Thyroid gland (tissue), 4 donors: ENCODE measurements at regions not wholly inside any gene's neighbourhood (a gene's known extent, or its start where the extent isn't known, plus 50 kb on each side); places are given as distances from the start of the nearest gene placed in this dataset.

Experiments used
- DNase-seq, 2 donors: peaks; one replicate each; pipeline ENCODE4 v3.0.0-alpha.2; 2019
- H3K27ac ChIP-seq, 3 donors: fragments of 200-600 bp; sonication (generic); 1 replicate in 2 of 3; 2 replicates in 1 of 3; pipeline ENCODE4 v1.5.1; 2016 to 2019; ENCODE audit warnings: mild to moderate bottlenecking in 1 of 3, moderate library complexity in 1 of 3
- H3K27me3 ChIP-seq: fragments of 200-600 bp; sonication (generic); one replicate; pipeline ENCODE4 v1.5.1; 2019
- H3K36me3 ChIP-seq, 2 donors: fragments of 200-600 bp; sonication (generic); one replicate each; pipeline ENCODE4 v1.5.1; 2016 to 2019
- H3K4me1 ChIP-seq, 2 donors: fragments of 200-600 bp; sonication (generic); one replicate each; pipeline ENCODE4 v1.5.1; 2017 to 2019
- H3K4me3 ChIP-seq, 3 donors: fragments of 200-600 bp; sonication (generic); replicated peaks in 1 of 3; 1 replicate in 2 of 3; 2 replicates in 1 of 3; pipeline ENCODE4 v1.5.1; 2016; ENCODE audit warnings: mild to moderate bottlenecking in 1 of 3
- H3K9me3 ChIP-seq: fragments of 200-600 bp; sonication (generic); one replicate; pipeline ENCODE4 v1.5.1; 2017
- CTCF ChIP-seq, 6 experiments: fragments of 200-600 bp in 3 of 6; fragments of 450-650 bp in 3 of 6; sonication (generic) in 3 of 6; IDR thresholded peaks; one replicate each; pipeline ENCODE4 v1.5.1; 2016 to 2019; ENCODE audit warnings: antibody characterized with exemption in 6 of 6, mild to moderate bottlenecking in 2 of 6, inconsistent platforms in 1 of 6, moderate library complexity in 1 of 6
- POLR2A ChIP-seq, 2 donors: fragments of 450-650 bp; IDR thresholded peaks; one replicate each; pipeline ENCODE4 v1.6.1; 2017; ENCODE audit warnings: antibody characterized with exemption in 2 of 2, mild to moderate bottlenecking in 2 of 2, moderate library complexity in 1 of 2
- WGBS, 2 donors: methylation state at CpG; one replicate each; pipeline ENCODE4 v1.1.5; 2017; 5-methylcytosine and 5-hydroxymethylcytosine counted together
- intact Hi-C: fragments of 100-400 bp; cut with DNase I; formaldehyde crosslinking; loops from one replicate; pipeline ENCODE4 v1.15.1; 2023

- Histone ChIP-seq H3K4me1 (no peaks in the 10 kb centered on the region), H3K36me3 (no peaks in the 10 kb centered on the region), H3K4me3 (no peak overlapping the region), H3K27me3 (no peaks in the 10 kb centered on the region), H3K27ac (no peak overlapping the region), H3K9me3 (no peaks in the 10 kb centered on the region)
- no peak for DNase-seq
- intact Hi-C loops: no loop called here
- TF ChIP-seq CTCF (IDR thresholded peaks at IDR 0.05) (no peak), POLR2A (IDR thresholded peaks at IDR 0.05) (no peak)
- WGBS, 2 donors: 52 to 57% methylated on average over 10 to 12 of the region's 12 CpGs
Observed at GRCh38 chr16:22734368-22734767, 79.6 kb upstream of the HS3ST2 start.

- DNase-seq: no peak
- Histone ChIP-seq H3K4me3 (no peak overlapping the region), H3K4me1 (no peaks in the 10 kb centered on the region), H3K27me3 (no peaks in the 10 kb centered on the region), H3K27ac (no peak overlapping the region), H3K9me3 (no peaks in the 10 kb centered on the region), H3K36me3 (no peaks in the 10 kb centered on the region)
- intact Hi-C loops: no loop called here
- TF ChIP-seq CTCF (IDR thresholded peaks at IDR 0.05): no peak
- no peak for TF ChIP-seq POLR2A (IDR thresholded peaks at IDR 0.05)
- WGBS, 2 donors: 78 to 86% methylated on average over 1 of the region's 1 CpG
Observed at GRCh38 chr16:22736791-22737190, 77.2 kb upstream of the HS3ST2 start.

- Histone ChIP-seq H3K4me1 (no peaks in the 10 kb centered on the region), H3K36me3 (no peaks in the 10 kb centered on the region), H3K9me3 (no peaks in the 10 kb centered on the region), H3K27ac (no peak overlapping the region), H3K27me3 (no peaks in the 10 kb centered on the region), H3K4me3 (no peak overlapping the region)
- no peak for DNase-seq
- intact Hi-C loops: no loop called here
- TF ChIP-seq CTCF (IDR thresholded peaks at IDR 0.05) (no peak), POLR2A (IDR thresholded peaks at IDR 0.05) (no peak)
- WGBS, 2 donors: 35 to 51% methylated on average over 3 of the region's 3 CpGs
Observed at GRCh38 chr16:22739077-22739476, 74.9 kb upstream of the HS3ST2 start.

GRCh38 chr16:22743401-22743800 is 70.6 kb upstream of the HS3ST2 start:
- no peak overlapping the region for H3K27ac ChIP-seq
- H3K4me1 ChIP-seq: no peaks in the 10 kb centered on the region
- H3K4me3 ChIP-seq: no peak overlapping the region
- TF ChIP-seq POLR2A (IDR thresholded peaks at IDR 0.05): no peak
- TF ChIP-seq CTCF (IDR thresholded peaks at IDR 0.05): no peak
- H3K36me3 ChIP-seq: no peaks in the 10 kb centered on the region
- intact Hi-C loops: no loop called here
- no peak for DNase-seq
- WGBS, 2 donors: 77 to 87% methylated on average over 4 of the region's 4 CpGs
- no peaks in the 10 kb centered on the region for H3K9me3 ChIP-seq
- no peaks in the 10 kb centered on the region for H3K27me3 ChIP-seq

- Histone ChIP-seq H3K9me3 (no peaks in the 10 kb centered on the region), H3K36me3 (no peaks in the 10 kb centered on the region), H3K27me3 (no peaks in the 10 kb centered on the region), H3K27ac (no peak overlapping the region), H3K4me3 (no peak overlapping the region), H3K4me1 (no peaks in the 10 kb centered on the region)
- TF ChIP-seq POLR2A (IDR thresholded peaks at IDR 0.05) (no peak), CTCF (IDR thresholded peaks at IDR 0.05) (no peak)
- 69 to 75% methylated on average over 5 of the region's 5 CpGs for WGBS, 2 donors
- intact Hi-C loops: no loop called here
- no peak for DNase-seq
Observed at GRCh38 chr16:22751104-22751667, 62.8 kb upstream of the HS3ST2 start.
